ENCODE measurements at regions not wholly inside any gene's neighbourhood (a gene's known extent, or its start where the extent isn't known, plus 50 kb on each side); places are given as distances from the start of the nearest gene placed in this dataset.
"Not testable (repeated sequence)": the region's sequence is repeated elsewhere in the genome, so short reads cannot be mapped to it uniquely, and the experiment has no call there.

DNA sequence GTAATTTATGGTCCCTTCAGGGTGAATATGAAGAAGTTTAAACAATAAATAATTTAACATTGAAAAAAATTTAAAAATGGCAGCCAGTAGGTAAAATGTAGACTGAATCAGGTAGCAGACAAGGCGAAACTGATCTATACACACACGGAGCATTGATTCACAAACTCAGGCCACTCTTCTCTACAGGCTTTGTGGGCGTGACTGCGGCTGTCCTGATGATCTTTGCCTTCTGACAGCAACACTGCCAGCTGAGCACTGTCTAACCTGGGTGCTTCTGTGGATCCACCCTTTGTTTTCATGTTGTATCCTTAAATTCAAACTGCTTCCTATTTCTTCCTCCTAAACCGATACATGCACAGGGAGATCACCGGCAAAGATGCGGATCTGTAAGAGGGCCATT, 315.4 kb upstream of the ADCY2 start:
- ATAC-seq (replicated peaks): no peak
- Mint-ChIP-seq H3K4me1 (ENCODE audit: low read depth in 2 of 2) (no peaks in the 10 kb centered on the region), H3K27me3 (no peaks in the 10 kb centered on the region), H3K9me3 (peaks cover 0 to 4% of the 10 kb centered on the region in 2 donors), H3K36me3 (ENCODE audit: insufficient read depth) (no peaks in the 10 kb centered on the region), H3K4me3 (no peak overlapping the region), H3K27ac (no peak overlapping the region)
- no peak for DNase-seq

- Mint-ChIP-seq H3K27me3 (no peaks in the 10 kb centered on the region), H3K9me3 (peaks cover 0 to 6% of the 10 kb centered on the region in 2 donors), H3K36me3 (ENCODE audit: insufficient read depth) (no peaks in the 10 kb centered on the region), H3K27ac (no peak overlapping the region), H3K4me1 (ENCODE audit: low read depth in 2 of 2) (no peaks in the 10 kb centered on the region), H3K4me3 (no peak overlapping the region)
- ATAC-seq (replicated peaks) (no peak), DNase-seq (no peak)
These were observed 308.1 kb upstream of the ADCY2 start for GRCh38 chr5:7087719-7088297.

- no peak overlapping the region for H3K4me3 Mint-ChIP-seq
- no peaks in the 10 kb centered on the region for H3K36me3 Mint-ChIP-seq (ENCODE audit: insufficient read depth)
- no peaks in the 10 kb centered on the region for H3K4me1 Mint-ChIP-seq (ENCODE audit: low read depth in 2 of 2)
- DNase-seq (no peak), ATAC-seq (replicated peaks) (no peak)
- H3K27me3 Mint-ChIP-seq: no peaks in the 10 kb centered on the region
- H3K9me3 Mint-ChIP-seq: peaks cover 0 to 6% of the 10 kb centered on the region in 2 donors
- no peak overlapping the region for H3K27ac Mint-ChIP-seq
These were observed 307.1 kb upstream of the ADCY2 start for GRCh38 chr5:7088849-7089248.

DNA sequence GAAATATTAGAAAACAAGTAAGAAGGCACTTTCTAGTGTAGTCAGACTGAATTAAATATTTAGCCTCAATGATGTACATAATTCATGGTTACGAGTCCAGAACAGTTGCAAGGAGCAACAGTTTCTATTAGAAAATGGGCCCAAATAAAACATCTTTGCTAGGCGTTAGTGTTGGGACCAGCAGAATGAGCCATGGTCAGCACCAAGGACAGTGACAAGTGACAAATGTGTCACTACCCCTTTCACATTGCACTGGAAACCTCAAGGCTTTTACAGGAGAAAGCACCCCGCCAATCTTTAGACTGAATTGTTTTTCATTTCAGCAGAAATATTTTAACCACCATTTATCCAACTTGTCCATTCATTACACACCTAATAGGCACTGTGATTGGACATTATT, 301.3 kb upstream of the ADCY2 start:
- ATAC-seq (replicated peaks) (no peak), DNase-seq (no peak)
- no peaks in the 10 kb centered on the region for H3K27me3 Mint-ChIP-seq
- no peaks in the 10 kb centered on the region for H3K36me3 Mint-ChIP-seq (ENCODE audit: insufficient read depth)
- no peak overlapping the region for H3K4me3 Mint-ChIP-seq
- H3K9me3 Mint-ChIP-seq: peaks cover 4 to 9% of the 10 kb centered on the region in 2 donors
- no peak overlapping the region for H3K27ac Mint-ChIP-seq
- H3K4me1 Mint-ChIP-seq (ENCODE audit: low read depth in 2 of 2): no peaks in the 10 kb centered on the region

GRCh38 chr5:7096294-7096693, 299.6 kb upstream of the ADCY2 start:
- H3K27me3 Mint-ChIP-seq: no peaks in the 10 kb centered on the region
- no peaks in the 10 kb centered on the region for H3K36me3 Mint-ChIP-seq (ENCODE audit: insufficient read depth)
- peaks cover 0 to 16% of the 10 kb centered on the region in 2 donors for H3K9me3 Mint-ChIP-seq
- H3K27ac Mint-ChIP-seq: no peak overlapping the region
- no peak for DNase-seq
- H3K4me3 Mint-ChIP-seq: no peak overlapping the region
- H3K4me1 Mint-ChIP-seq (ENCODE audit: low read depth in 2 of 2): no peaks in the 10 kb centered on the region
- no peak for ATAC-seq (replicated peaks)

- no peaks in the 10 kb centered on the region for H3K27me3 Mint-ChIP-seq
- no peak overlapping the region for H3K27ac Mint-ChIP-seq
- no peak for ATAC-seq (replicated peaks)
- peaks cover 1 to 2% of the 10 kb centered on the region in 2 donors for H3K9me3 Mint-ChIP-seq
- no peaks in the 10 kb centered on the region for H3K36me3 Mint-ChIP-seq (ENCODE audit: insufficient read depth)
- H3K4me1 Mint-ChIP-seq (ENCODE audit: low read depth in 2 of 2): no peaks in the 10 kb centered on the region
- no peak overlapping the region for H3K4me3 Mint-ChIP-seq
- DNase-seq: no peak
These were observed 290.6 kb upstream of the ADCY2 start for GRCh38 chr5:7105358-7105757.

- Mint-ChIP-seq H3K27me3 (no peaks in the 10 kb centered on the region), H3K4me1 (ENCODE audit: low read depth in 2 of 2) (no peaks in the 10 kb centered on the region), H3K9me3 (peaks cover 9 to 15% of the 10 kb centered on the region in 2 donors), H3K27ac (no peak overlapping the region), H3K36me3 (ENCODE audit: insufficient read depth) (no peaks in the 10 kb centered on the region), H3K4me3 (no peak overlapping the region)
- DNase-seq: no peak
- ATAC-seq (replicated peaks): no peak
These were observed 278.0 kb upstream of the ADCY2 start for GRCh38 chr5:7117961-7118360.

- Mint-ChIP-seq H3K4me1 (ENCODE audit: low read depth in 2 of 2) (no peaks in the 10 kb centered on the region), H3K27me3 (no peaks in the 10 kb centered on the region), H3K36me3 (ENCODE audit: insufficient read depth) (no peaks in the 10 kb centered on the region), H3K9me3 (peaks cover 1 to 8% of the 10 kb centered on the region in 2 donors), H3K27ac (no peak overlapping the region), H3K4me3 (no peak overlapping the region)
- DNase-seq (no peak), ATAC-seq (replicated peaks) (no peak)
These were observed 264.3 kb upstream of the ADCY2 start for GRCh38 chr5:7131680-7132079.

DNA sequence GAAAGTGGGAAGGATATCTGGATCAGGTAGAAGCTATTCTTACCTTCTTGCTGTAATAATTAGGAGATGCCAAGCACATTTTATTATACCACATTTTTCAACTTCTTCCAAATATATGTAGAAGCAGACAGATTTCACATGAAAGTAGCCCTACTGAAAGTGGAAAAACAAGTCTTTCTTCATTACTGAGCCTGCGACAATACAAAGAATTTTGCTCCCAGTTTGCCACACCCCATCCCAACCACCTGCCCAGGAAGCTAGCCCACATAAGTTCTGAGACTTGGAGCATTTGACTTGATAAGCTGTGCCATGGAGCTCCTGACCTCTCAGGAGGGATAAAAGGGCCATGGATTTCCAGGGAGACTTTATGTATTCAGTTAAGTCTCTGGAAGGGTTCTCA, 249.1 kb upstream of the ADCY2 start:
- no peak overlapping the region for H3K27ac Mint-ChIP-seq
- DNase-seq: no peak
- H3K36me3 Mint-ChIP-seq (ENCODE audit: insufficient read depth): no peaks in the 10 kb centered on the region
- no peak for ATAC-seq (replicated peaks)
- peaks cover 0 to 6% of the 10 kb centered on the region in 2 donors for H3K9me3 Mint-ChIP-seq
- no peak overlapping the region for H3K4me3 Mint-ChIP-seq
- no peaks in the 10 kb centered on the region for H3K27me3 Mint-ChIP-seq
- H3K4me1 Mint-ChIP-seq (ENCODE audit: low read depth in 2 of 2): no peaks in the 10 kb centered on the region

DNA sequence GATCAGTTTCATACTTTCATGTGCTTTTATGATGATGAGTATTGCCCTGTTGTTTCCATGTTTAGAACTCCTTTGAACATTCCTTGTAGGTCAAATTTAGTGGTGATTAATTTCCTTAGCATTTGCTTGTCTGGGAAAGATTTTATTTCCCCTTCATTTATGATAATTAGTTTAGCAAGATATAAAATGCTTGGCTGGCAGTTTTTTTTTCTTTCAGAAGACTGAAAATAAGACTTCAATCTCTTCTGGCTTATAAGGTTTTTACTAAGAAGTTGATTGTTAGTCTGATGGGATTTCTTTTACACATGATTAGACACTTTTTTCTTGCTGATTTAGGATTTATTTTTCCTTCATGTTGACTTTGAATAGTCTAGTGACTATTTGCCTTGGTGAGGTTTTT, 238.9 kb upstream of the ADCY2 start:
- ATAC-seq (replicated peaks) (no peak), DNase-seq (no peak)
- H3K9me3 Mint-ChIP-seq: peaks cover 10 to 13% of the 10 kb centered on the region in 2 donors
- no peaks in the 10 kb centered on the region for H3K4me1 Mint-ChIP-seq (ENCODE audit: low read depth in 2 of 2)
- H3K36me3 Mint-ChIP-seq (ENCODE audit: insufficient read depth): no peaks in the 10 kb centered on the region
- H3K4me3 Mint-ChIP-seq: no peak overlapping the region
- no peaks in the 10 kb centered on the region for H3K27me3 Mint-ChIP-seq
- no peak overlapping the region for H3K27ac Mint-ChIP-seq

GRCh38 chr5:7169240-7169878, 226.6 kb upstream of the ADCY2 start:
- H3K36me3 Mint-ChIP-seq (ENCODE audit: insufficient read depth): no peaks in the 10 kb centered on the region
- DNase-seq (no peak), ATAC-seq (replicated peaks) (no peak)
- peaks cover 0 to 1% of the 10 kb centered on the region in 2 donors for H3K9me3 Mint-ChIP-seq
- H3K27ac Mint-ChIP-seq: no peak overlapping the region
- no peak overlapping the region for H3K4me3 Mint-ChIP-seq
- H3K27me3 Mint-ChIP-seq: no peaks in the 10 kb centered on the region
- no peaks in the 10 kb centered on the region for H3K4me1 Mint-ChIP-seq (ENCODE audit: low read depth in 2 of 2)

DNA sequence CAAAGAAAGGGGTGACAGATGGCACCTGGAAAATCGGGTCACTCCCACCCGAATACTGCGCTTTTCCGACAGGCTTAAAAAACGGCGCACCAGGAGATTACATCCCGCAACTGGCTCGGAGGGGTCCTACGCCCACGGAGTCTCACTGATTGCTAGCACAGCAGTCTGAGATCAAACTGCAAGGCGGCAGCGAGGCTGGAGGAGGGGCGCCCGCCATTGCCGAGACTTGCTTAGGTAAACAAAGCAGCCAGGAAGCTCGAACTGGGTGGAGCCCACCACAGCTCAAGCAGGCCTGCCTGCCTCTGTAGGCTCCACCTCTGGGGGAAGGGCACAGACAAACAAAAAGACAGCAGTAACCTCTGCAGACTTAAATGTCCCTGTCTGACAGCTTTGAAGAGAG, 225.2 kb upstream of the ADCY2 start:
- not testable (repeated sequence) for ATAC-seq (replicated peaks); H3K4me1 Mint-ChIP-seq (ENCODE audit: low read depth in 2 of 2); H3K4me3 Mint-ChIP-seq; H3K36me3 Mint-ChIP-seq (ENCODE audit: insufficient read depth); H3K27ac Mint-ChIP-seq; H3K27me3 Mint-ChIP-seq; H3K9me3 Mint-ChIP-seq; DNase-seq

- Mint-ChIP-seq H3K4me3 (no peak overlapping the region), H3K36me3 (ENCODE audit: insufficient read depth) (no peaks in the 10 kb centered on the region), H3K4me1 (ENCODE audit: low read depth in 2 of 2) (no peaks in the 10 kb centered on the region), H3K27me3 (no peaks in the 10 kb centered on the region), H3K27ac (no peak overlapping the region), H3K9me3 (peaks cover 0 to 3% of the 10 kb centered on the region in 2 donors)
- ATAC-seq (replicated peaks): no peak
- DNase-seq: no peak
These were observed 216.6 kb upstream of the ADCY2 start for GRCh38 chr5:7179364-7179763.

DNA sequence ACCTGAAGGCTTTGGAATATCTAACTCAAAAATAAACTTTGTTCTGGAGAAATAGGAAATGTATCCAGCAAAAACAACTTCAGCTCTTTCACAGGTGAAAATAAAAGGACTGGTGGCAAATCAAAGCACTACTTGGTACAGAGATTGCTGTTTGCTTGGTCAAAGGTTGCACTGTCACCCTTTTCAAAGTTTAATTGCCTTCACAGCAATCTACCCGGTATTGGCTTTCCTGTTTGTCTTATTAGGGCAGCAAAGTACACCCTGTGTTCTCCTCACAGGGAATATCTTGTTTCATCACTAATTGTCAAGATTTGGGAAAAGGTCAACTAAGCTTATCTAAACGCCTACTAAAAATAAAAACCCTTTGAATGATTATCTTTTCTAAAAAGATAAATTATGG, 214.1 kb upstream of the ADCY2 start:
- Mint-ChIP-seq H3K4me3 (no peak overlapping the region), H3K27ac (no peak overlapping the region), H3K4me1 (ENCODE audit: low read depth in 2 of 2) (no peaks in the 10 kb centered on the region), H3K36me3 (ENCODE audit: insufficient read depth) (no peaks in the 10 kb centered on the region), H3K27me3 (no peaks in the 10 kb centered on the region), H3K9me3 (peaks cover 6 to 7% of the 10 kb centered on the region in 2 donors)
- ATAC-seq (replicated peaks) (no peak), DNase-seq (no peak)
